ENCODE measurements at regions not wholly inside any gene's neighbourhood (a gene's known extent, or its start where the extent isn't known, plus 50 kb on each side); places are given as distances from the start of the nearest gene placed in this dataset.
"Not testable (repeated sequence)": the region's sequence is repeated elsewhere in the genome, so short reads cannot be mapped to it uniquely, and the experiment has no call there.

GRCh38 chr10:70985824-70986622 lies 97.7 kb upstream of the PCBD1 start:
- no peak for DNase-seq (ENCODE audit: low spot score)
- TF ChIP-seq CTCF (IDR thresholded peaks at IDR 0.05; ENCODE audit: borderline replicate concordance, control extremely low read depth, extremely low read depth, insufficient read depth, missing control alignments) = no peak

GRCh38 chr10:70986623-70986950 lies 98.2 kb upstream of the PCBD1 start:
- TF ChIP-seq CTCF (IDR thresholded peaks at IDR 0.05; ENCODE audit: borderline replicate concordance, control extremely low read depth, extremely low read depth, insufficient read depth, missing control alignments) = no peak
- no peak for DNase-seq (ENCODE audit: low spot score)
- in situ Hi-C loops (cut with MboI; ENCODE audit: low sequenced_read_pairs, unreplicated experiment) = no loop called here

More at GRCh38 chr10:70985824-70986622, 97.7 kb upstream of the PCBD1 start:
- in situ Hi-C loops (cut with MboI; ENCODE audit: low sequenced_read_pairs, unreplicated experiment) = no loop called here

- DNase-seq (ENCODE audit: low spot score) = no peak
- no peak for TF ChIP-seq CTCF (IDR thresholded peaks at IDR 0.05; ENCODE audit: borderline replicate concordance, control extremely low read depth, extremely low read depth, insufficient read depth, missing control alignments)
- in situ Hi-C loops (cut with MboI; ENCODE audit: low sequenced_read_pairs, unreplicated experiment) = no loop called here
Observed at GRCh38 chr10:70987396-70988130, 99.2 kb upstream of the PCBD1 start.

GRCh38 chr10:70990156-70990555 lies 101.8 kb upstream of the PCBD1 start:
- DNase-seq (ENCODE audit: low spot score); in situ Hi-C loops (cut with MboI; ENCODE audit: low sequenced_read_pairs, unreplicated experiment): not testable (repeated sequence)

GRCh38 chr10:70990681-70991080 lies 102.3 kb upstream of the PCBD1 start:
- DNase-seq (ENCODE audit: low spot score) = no peak
- no peak for TF ChIP-seq CTCF (IDR thresholded peaks at IDR 0.05; ENCODE audit: borderline replicate concordance, control extremely low read depth, extremely low read depth, insufficient read depth, missing control alignments)
- in situ Hi-C loops (cut with MboI; ENCODE audit: low sequenced_read_pairs, unreplicated experiment) = no loop called here

GRCh38 chr10:70991140-70992124 lies 103.1 kb upstream of the PCBD1 start:
- no peak for DNase-seq (ENCODE audit: low spot score)
- in situ Hi-C loops (cut with MboI; ENCODE audit: low sequenced_read_pairs, unreplicated experiment) = no loop called here
- no peak for TF ChIP-seq CTCF (IDR thresholded peaks at IDR 0.05; ENCODE audit: borderline replicate concordance, control extremely low read depth, extremely low read depth, insufficient read depth, missing control alignments)

Data from GM13976 (cell line).